Stimulated activated CD4-positive, alpha-beta T cell treated with anti-CD3 and anti-CD28 coated beads, TNF-alpha, amount 100 ng/mL, for 4 hours (primary cell): ENCODE measurements at regions not wholly inside any gene's neighbourhood (a gene's known extent, or its start where the extent isn't known, plus 50 kb on each side); places are given as distances from the start of the nearest gene placed in this dataset.
"Not testable (repeated sequence)": the region's sequence is repeated elsewhere in the genome, so short reads cannot be mapped to it uniquely, and the experiment has no call there.

Source experiments
- DNase-seq, 3 experiments: peaks; one replicate each; pipeline ENCODE4 v3.0.0-alpha.2; 2020; ENCODE audit warnings: low read depth in 3 of 3

DNA sequence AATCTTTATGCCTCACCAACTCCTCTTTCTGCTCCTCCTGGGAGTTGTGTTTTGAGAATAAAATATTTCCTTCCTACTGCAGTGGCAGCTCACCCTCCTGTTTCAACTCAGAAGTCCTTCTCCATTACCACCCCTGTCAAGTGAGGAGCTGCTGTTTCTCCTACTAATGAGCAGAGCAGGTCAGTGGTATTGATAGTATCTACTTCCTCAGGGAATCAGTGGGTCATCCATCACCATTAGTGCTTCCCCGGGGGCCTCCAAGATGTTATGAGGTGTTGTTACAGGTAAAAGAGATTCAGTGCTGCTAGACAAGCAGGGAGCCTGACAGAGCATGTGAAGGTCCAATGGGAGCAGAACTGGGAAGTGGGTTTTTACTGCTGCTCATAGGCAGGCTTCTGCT lies 795.2 kb downstream of the REEP3 start:
- DNase-seq = no peak

DNA sequence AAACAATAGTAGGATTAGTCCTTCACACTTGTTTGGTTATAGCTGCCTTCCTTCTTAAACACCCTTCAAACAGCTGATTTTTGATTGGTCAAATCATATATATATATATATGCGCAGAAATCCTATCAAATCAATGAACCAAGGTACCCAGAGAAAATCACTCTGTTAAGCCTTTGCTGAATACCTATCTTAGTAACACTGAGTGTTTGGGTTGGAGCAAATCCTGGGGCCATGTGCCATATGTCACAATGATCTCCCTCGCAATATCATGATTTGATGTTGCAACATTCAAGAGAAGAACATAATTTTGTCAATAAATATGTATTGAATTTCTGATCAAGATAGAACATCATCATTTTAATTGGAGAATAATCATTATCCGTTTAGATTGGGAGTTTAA lies 795.6 kb downstream of the REEP3 start:
- DNase-seq = no peak

DNA sequence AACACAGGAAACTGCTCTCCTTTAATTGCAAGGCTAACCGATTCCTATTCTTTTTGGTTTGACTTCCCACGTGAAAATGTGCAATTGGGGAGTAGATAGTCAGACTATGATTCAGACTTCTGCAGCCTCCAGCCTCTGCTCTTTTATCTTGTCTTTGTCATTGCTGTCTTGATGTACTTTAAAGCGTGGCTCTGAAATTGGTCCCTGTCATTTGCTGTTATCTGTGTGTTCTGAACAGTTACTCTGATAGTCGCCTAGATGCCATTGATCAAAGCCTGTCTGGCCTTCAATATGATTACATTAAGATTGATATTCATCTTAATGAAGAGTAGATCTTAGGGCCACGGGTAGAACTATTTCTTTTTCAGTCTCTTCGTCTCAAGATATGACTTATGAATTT lies 799.2 kb downstream of the REEP3 start:
- DNase-seq = no peak

DNA sequence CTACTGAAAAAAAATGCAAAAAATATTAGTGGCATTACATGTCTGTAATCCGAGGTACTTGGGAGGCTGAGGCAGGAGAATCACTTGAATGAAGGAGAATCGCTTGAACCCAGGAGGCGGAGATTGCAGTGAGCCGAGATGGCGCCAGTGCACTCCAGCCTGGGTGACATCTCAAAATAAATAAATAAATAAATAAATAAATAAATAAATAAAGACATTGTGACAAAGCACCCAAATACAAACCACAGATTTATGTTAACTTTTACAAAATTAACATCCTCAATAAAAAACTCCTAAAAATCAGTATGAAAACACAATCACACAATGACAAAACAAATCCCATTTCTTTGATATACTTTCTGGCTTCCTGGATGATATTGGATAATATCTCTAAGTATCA lies 808.3 kb downstream of the REEP3 start:
- DNase-seq = no peak

DNA sequence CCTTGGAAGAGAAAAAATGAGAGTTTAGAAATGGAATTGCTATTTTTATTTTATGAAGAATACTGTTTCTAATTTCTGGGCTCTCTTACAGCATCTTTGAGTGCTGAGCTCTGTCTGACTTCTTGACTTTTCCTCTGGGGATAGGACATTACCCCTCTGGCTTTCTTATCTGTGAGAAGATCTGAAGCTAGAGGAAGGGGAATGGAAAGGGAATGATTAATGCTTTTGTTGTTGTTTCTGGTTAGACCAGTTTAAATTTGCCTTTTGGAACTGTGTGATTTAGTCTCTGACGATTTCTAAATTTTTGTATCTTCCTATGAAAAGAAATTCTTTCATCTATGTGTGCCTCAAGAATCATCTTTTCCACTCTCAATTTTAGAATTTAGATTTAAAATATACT lies 811.4 kb downstream of the REEP3 start:
- no peak for DNase-seq

DNA sequence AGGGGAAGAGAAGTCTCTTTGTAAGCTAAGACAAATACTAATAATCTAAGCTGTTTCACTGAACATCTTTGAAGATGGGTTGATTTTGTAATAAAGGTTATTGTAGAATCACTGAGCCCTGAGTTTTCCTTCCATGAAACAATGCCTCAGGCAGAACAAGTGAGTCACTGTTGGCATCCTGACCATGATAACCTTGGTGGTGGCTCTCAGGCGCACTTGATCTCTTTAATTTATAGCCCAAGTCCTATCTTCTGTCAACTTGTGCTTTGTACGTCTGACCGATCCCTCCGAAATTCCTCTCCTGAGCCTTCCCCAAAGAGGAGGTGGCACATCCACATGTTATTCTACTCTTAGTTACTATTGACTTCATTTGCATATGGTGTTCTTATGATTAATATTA lies 812.9 kb downstream of the REEP3 start:
- no peak for DNase-seq

DNA sequence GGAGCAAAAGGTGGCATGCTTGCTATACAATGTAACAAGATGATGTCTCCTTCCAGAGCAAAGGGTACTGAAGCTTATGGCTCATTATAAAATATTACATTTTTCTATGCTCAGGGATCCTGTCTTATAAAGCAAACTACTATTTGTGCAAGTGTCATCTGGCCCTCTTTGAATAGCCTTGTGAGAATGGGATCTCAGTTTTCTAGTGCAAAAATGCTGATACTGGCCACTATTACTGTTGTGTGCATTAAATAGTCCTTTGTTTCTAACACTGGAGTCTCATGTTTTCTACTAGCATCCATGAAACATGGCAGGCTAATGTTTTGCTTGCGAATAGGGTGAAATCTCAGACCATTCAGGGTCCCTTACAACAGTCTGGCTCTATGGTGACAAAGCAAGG lies 823.0 kb downstream of the REEP3 start:
- DNase-seq = no peak

DNA sequence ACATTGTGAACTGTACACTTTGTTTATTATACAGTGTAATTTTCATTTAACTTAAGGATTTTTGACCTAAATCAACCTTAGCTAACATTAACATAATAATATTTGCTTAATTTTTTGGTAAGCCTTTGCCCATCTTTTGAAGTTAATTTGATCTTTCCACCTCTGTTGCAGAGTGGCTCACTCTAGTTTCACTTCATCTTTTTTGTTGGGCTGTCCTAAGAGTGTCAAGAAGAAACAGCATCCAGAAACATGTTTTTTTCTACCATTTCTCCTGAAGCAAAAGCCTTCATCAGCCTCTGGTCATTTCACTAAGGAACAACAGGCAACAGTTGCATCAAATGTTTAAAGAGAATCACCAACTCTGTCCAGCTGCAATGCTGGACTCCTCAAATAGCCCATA lies 824.7 kb downstream of the REEP3 start:
- DNase-seq = no peak

DNA sequence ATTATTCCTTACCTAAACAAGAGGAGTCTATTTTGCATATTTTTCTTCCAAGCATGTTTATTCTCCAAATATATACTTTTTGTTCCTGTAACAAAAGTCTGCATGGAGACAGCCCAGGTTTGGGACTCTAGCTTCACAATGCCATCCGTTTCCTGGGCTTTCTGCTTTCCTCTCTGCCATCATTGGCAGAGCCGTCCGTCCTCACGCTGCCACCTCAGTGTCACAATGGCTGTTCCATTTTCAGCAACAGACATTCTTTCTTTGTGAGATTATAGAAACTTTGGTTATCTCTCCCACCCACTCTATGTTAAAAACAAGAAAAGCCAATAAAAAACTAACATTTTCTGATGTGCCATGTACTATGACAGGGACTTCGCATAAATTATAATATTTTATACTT lies 825.2 kb downstream of the REEP3 start:
- DNase-seq = no peak

DNA sequence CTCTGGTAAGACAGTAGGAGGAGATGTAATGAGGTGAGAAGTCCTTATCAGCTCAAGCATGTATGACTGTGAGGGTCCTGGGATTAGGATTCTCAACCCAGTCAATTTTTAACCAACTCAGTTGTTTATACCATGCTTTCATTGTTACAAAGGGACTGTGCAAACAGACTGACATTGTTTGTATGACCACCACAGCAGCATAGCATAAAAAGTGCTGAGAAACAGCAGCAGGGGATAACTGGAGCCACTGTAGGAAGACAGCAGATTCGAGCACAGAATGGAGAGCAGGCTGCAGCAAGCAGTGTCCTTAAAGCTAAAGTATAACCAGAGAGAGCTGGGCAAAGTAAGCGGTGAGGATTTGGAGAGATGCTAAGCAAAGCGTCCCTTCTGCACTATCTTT lies 829.5 kb downstream of the REEP3 start:
- DNase-seq = no peak

DNA sequence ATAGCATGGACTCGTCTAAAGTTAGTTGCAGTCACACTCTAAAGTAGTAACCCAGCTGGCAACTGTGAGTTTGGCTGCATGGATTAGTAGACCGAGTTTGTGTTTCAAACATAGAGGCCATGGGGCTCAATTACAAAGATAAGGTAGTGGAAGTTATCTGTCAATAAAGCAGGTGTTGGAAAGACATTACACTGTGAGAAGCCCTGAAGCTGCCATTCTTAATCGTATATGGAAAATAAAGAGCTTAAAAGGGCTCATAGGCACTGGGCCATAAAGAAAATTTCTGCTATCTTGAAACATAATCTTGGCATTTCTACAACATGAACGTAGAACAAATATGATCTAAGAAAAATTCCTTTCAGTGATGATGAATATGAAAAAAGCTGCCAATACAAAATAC lies 837.7 kb downstream of the REEP3 start:
- no peak for DNase-seq

DNA sequence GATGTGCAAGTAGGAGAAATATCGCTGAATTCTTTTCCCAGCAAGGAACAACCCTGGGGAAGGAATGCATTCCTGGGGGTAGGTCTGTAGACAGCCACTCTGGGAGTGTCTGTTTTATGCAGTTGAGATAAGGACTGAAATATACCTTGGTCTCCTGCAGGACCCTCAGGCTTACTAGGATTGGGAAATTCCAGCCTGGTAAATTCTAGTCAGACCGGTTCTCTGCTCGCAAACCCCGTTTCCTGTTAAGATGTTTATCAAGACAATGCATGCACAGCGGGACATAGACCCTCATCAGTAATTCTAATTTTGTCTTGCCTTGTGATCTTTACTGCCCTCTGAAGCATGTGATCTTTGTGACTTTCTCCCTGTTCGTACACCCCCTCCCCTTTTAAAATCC lies 839.0 kb downstream of the REEP3 start:
- DNase-seq = not testable (repeated sequence)

DNA sequence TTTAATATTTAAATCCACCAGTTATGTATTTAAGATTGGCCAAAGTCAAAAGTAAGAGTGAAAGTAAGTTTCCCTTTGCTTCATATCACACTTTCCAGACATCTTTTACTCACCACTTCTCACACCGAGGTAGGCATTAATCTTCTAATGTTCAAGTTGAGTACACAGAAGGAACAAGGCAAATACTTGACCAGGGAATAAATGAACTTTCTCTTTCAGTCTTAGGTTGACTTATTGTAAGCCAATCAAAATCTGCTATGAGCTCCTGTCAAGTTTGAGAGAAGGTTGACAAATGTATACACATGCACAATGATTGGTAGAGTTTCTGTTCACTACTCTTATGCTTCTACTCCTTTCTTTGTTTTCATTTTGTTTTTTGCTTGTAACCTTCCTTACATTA lies 842.5 kb downstream of the REEP3 start:
- no peak for DNase-seq

DNA sequence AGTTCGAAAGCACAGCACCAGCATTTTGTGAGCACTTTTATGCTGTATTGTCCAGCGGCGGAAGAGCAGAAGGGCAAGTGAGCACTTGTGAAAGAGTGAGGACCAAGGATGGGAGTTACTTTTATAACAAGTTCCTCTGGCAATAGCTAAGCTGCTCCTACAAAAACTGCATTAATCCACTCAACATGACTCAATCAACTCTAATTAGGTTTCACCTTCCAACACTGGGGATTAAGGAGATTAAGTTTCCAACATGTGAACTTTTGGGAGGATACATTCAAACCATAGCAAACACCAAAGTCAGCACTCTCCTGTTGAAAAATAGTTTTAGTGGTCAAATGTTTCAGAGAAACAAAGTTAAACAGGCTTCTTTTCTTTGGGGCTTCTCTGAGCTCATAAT lies 844.5 kb downstream of the REEP3 start:
- DNase-seq = no peak

DNA sequence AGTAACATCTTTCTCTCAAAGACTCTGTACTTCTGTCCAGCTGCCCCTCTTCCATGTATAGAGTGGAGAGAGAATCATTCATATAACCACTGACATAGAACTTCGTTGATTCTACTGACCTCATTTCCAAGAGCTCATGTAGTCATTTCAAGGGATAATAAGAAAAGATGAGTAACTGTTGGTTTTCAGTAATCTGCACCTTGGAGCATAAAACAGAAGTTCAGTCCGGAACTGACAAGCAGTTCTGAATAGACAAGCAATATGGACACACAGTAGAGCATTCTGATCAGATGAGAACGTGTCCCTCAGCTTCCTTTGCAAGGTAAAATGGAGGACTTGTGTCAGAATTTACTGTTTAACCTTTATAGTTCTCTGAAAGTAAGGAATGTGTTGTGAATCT lies 847.1 kb downstream of the REEP3 start:
- DNase-seq = no peak

DNA sequence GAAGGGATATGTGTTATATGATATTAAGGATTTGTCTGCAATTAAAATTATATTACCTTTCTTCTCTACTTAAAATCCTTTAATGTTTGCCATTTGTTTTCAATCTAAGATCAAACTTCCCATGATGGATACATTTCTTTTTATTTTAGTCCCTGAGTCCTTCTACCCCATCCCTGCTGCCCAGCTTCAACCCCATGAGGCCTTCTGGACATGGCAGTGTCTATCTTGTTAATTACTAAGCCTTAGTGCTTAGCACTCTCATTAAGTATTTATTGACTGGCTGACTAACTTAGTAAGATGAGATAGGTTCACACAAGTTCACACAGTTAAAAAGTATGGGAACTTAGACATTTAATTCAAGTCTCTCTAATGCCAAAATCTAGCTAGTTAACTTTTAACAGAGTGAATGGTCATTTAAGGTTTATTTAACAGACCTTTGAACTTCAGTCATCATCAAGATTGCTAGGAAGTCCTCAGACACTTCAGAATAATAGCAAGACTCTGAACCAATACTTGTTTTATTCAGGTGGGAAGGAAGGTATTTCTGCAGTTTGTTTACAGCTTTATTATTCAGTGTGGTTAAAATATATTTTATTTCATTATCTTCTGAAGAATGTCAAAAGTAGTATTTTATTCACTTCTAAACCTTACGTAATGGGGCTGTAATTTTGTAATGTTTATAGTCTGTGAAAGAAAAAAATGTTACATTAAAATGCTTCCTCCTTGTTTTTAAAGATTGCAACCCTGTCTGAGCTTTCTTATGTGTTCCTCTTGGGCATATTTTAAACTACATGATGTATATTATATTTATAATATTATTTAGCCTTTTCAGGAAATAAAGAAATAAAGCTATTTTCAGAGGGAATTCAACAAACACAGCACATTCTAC lies 848.9 kb downstream of the REEP3 start:
- DNase-seq = no peak

DNA sequence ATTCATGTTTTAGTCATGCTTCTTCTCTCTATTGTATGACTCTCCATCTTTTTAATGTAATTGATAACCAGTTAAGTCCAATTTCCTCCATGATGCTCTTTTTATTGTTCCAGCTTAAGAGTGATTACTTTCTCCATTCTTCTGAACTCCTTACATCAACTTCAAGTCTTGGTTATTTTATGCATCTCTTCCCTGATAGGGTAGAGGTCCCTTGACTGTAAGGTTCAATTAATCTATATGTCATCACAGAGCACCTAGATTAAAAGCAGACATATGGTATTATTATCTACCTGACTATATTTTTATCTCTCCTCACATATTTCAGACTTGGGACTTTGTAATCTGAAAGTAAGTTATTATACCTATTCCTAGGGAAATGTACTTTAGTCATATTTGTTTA lies 853.1 kb downstream of the REEP3 start:
- no peak for DNase-seq

DNA sequence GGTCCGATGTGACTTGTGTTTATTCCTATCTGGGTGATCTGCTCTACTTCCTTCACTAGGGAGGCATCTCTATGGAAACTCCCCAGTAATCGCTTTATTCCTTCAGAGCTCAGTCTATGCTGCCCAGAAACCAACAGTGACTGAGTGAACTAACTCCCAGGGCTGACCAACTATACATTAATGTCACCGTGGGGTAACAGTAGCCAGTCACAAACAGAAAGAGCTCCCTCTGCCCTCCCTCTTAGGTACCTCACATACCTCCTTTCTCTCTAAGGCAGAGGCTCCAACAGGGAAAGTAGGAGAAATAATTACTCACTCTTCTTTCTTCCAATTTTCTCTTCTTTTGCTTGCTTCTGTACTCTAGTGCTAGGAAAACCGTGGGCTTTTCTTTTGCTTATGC lies 855.0 kb downstream of the REEP3 start:
- DNase-seq = no peak

DNA sequence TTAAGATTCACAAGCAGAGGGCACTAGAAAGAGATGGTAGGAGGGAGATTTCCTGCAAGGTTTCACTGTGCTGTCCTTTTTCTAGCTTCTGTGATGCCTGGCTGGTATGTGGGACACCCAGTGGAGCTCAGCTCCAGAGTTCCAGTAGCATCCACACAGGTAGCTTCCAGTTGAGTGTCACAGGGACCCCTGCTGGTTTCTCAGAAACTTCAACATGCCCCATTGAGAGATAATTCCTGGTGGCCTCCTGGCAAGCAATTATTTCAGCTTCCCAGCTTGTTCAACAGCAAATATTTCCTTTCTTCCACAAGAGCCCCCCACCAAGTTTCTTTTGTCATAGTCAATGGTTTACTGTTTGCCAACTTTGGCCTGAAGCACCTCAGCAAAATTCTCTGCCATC lies 858.7 kb downstream of the REEP3 start:
- no peak for DNase-seq

DNA sequence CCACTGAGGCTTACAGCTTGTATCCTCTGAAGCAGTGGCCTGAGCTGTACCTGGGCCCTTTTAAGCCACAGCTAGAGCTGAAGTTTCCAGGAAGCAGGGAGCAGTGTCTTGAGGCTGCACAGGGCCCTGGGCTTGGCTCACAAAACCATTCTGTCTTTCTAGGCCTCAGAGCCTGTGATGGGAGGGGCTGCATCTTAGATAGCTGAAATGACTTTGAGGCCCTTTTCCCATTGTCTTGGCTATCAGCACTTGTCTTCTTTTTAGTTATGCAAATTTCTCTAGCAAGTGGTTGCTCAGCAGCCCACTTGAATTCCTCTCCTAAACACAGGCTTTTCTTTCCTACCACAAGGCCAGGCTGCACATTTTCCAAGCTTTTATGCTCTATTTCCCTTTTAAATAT lies 864.2 kb downstream of the REEP3 start:
- no peak for DNase-seq

DNA sequence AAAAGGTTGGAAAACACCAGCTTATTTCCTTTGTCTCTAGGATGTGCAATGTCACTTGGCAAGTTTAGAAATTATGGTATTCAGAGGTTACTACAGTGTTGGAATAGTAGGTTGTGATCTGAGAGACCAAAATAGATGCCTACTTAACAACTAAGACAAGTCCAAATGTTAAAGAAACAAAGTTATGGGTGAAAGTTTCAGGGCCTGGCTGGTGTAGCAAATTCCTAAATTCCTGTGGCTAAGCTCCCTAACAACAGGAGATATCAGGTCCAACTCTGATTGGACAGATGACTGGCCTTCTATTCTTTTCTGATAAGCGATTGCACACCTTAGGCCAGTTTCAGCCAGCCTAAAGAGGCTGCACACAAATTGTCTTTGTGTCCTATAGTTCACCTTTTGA lies 873.5 kb downstream of the REEP3 start:
- DNase-seq = no peak

DNA sequence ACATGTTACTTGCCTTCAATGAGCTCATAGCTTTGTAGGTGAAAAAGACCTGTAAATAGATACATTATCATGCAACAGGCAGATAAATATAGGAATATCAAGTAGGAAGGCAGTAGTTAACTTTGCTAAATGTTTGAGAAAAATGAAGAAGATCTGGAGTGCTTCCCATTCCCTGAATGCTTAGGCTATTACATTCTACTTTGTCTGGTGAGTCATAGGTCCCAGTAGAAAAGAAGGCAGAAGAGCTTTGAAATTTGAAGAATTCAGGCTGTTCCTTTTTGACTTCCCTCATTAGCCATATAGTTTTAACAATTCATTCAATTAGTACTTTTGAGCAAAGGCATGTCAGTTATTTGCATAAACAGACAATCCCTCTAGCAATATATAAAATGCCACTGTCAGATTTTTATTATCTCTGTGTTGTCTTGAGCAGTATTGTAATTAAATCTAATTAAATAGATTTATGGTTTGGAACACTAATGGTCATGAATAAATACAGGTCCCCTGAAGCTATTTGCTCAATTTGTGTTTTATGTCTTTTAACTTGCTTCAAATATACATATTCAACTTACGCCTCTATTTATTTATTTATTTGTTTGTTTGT lies 875.0 kb downstream of the REEP3 start:
- DNase-seq = no peak

DNA sequence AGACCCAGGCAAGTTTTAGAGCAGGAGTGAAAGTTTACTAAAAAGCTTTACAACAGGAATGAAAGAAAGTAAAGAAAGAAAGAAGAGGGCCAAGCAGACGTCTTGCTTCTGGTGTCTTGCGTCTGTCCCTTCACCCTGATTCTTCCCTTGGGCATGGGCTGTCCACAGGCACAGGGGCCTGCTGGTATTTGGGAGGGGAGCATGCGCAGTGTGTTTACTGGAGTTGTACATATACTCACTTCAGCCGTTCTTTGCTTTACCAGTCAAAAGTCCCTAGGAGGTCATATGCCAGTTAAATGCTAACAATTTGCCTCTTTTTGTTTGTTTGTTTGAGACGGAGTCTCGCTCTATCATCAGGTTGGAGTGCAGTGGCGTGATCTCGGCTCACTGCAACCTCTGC lies 875.9 kb downstream of the REEP3 start:
- no peak for DNase-seq
